HG02884 (cell line): ENCODE measurements at regions not wholly inside any gene's neighbourhood (a gene's known extent, or its start where the extent isn't known, plus 50 kb on each side); places are given as distances from the start of the nearest gene placed in this dataset.

ENCODE experiments used
- ATAC-seq: cut with Tn5 transposase; IDR thresholded peaks from one replicate; pipeline ENCODE4 v1.9.1; 2021; ENCODE audit warnings: mild to moderate bottlenecking, moderate library complexity; ENCODE audit not compliant: unreplicated experiment

- ATAC-seq: no peak
These were observed 280.9 kb downstream of the RPRM start for GRCh38 chr2:153197402-153198386.

DNA sequence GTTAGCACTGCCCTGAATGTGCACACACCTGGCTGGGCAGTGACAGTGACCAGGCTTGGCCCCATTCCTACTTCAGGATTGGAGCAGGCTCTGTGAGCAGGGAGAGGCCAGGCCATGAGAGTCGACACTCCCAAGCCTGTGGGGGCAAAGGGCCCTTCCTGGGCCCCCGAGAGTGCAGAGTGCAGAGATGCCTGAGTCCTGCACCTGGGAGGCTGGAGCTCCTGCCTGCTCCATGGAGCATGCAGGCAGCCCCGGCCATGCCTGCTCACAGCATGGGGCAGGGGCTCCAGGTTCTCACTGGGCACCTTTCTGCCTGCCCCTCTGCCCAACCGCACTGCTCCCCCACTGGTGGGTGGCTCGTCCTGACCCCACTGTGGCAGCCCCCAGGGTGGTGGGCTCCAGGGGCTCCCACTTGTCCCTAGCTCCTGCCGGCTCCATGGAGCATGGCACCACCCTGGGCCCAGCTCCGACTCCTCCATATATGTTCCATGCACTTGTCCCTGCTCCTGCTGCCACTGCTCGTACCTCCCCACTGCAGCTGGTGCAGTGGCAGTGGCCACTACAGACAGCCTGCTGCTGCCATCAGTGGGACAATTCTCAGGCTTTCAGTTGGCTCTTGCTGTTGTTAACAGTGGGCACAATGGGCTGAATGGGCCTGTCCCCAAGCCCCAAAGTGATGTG, 282.0 kb downstream of the RPRM start:
- ATAC-seq: no peak

GRCh38 chr2:153195342-153195741, 283.2 kb downstream of the RPRM start:
- ATAC-seq: no peak

GRCh38 chr2:153189091-153189888, 289.3 kb downstream of the RPRM start:
- no peak for ATAC-seq

DNA sequence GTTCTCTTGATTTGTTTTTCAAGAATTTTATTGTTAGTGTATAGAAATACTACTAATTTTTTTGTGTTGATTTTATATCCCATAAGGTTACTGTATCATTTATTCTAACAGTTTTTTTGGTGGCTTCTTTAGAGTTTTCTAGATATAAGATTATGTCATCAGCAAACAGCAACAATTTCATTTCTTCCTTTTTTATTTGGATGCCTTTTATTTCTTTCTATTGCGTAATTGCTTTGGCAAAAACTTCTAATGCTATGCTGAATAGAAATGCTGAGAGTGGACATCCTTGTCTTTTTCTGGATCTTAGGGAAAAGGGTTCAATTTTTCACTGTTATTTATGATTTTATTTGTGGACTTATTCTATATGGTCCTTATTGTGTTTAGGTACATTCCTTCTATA, 298.8 kb downstream of the RPRM start:
- no peak for ATAC-seq

DNA sequence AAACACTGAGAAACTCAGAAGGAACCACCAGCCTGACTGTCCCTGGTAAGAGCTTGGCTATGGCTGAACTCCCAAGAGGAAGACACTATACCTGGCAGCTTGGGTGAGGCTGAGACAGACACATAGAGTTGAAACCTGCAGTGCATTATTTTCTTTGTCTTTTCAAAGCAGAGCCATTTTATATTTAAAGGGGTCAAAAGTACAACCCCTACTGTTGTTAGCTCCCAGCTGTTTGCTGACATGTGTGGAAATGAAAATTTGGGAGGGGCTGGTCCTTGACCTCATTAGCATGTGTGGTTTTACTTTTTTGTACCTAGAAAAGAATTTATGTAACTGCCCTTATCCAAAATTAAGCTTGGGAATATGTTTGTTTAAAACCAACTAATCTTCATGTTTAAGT, 309.0 kb downstream of the RPRM start:
- no peak for ATAC-seq

DNA sequence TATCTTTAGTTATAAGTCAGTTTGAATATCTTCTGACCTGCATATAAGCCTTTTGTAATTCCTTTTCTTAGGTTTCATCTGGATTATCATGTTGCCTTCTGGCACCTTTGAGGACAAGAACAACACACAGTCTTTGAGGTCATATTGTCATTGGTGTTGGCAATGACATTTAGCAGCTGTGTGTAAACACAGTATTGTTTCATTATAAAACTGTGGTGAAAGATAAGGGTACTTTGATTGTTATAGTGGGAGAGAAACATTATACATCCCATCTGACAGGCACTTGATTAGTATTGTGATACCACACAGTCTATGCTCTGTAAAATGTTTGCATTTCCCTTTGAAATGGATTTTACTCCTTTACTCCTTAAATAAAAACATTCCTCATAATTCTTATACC, 313.5 kb downstream of the RPRM start:
- ATAC-seq: no peak

GRCh38 chr2:153163055-153163454, 315.5 kb downstream of the RPRM start:
- ATAC-seq: no peak

GRCh38 chr2:153156743-153157142, 321.8 kb downstream of the RPRM start:
- no peak for ATAC-seq

DNA sequence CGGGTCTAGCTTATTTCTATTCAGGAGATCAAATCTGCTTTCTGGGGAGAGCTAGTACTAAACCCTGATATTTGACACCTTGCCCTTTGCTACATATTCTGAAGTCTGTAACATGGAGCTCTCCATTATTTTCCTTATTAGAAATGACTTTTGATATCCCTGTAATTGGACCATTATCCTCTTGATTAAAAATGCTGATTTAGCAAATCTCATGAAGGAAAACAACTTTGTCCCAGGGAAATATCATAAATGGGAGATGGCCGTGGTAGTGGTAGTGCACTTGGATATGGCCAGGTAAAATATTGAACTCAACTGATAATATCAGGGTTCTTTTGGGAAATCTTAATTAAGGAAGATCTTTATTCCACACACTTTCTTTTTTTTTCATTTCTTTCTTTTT, 326.5 kb downstream of the RPRM start:
- ATAC-seq: no peak

GRCh38 chr2:153145470-153145978, 333.0 kb downstream of the RPRM start:
- ATAC-seq: no peak

DNA sequence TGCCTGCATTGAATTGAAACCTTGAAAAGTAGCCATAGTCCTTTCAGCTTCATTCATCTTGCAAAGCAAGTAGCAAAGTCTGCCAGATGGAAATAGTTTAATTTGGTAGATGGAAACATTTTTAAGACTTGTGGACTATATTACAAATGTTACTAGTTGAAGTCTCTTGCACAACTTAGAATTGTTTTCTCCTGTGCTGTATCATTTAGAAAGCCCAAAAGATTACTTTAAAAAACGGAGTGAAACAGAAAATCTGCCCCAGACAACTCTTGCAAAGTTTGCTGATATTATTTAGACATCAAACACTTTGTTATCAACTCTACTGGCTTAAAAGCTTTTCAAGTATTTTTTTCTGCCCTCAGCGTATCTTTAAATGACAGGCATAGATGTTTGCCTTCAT, 335.0 kb downstream of the RPRM start:
- ATAC-seq: no peak

GRCh38 chr2:153140498-153140897, 338.1 kb downstream of the RPRM start:
- no peak for ATAC-seq

- ATAC-seq: no peak
These were observed 339.7 kb downstream of the RPRM start for GRCh38 chr2:153138651-153139375.

- ATAC-seq: no peak
These were observed 342.3 kb downstream of the RPRM start for GRCh38 chr2:153136216-153136615.

DNA sequence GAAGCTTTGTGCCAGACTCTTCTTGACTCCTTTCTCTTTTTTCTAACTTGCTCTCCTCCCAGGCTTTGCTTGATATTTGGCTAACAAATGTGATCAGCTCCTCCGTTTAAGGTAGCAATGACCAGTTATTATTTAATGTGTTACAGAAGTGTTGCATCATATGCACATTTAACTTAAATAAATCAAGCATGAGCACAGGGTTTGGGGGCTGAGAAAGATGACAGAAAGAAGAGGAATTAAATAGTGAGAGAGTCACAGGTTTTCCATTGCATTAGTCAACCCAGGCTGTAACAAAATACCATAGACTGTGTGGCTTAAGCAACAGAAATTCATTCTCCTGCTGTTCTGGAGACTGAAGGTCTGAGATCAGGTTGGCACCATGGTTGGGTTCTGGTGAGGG, 343.8 kb downstream of the RPRM start:
- ATAC-seq: no peak

DNA sequence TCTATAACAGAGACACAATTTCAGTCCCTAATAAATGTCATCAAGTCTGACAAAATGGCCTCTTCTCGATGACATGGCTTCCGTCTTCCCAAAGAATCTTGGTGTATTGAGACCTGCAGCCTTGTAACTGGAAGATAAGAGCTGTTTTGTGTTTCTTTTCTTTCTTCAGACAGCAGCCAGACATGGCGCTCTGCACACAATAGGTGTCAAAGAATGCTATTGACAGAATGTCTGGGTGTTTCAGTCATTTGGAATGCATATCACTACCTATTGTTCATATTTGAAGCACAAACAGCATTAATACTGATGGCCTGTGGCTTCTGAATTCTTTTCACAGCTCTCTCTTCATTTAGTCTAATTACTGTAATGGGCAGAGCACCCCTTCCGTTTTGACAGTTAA, 344.8 kb downstream of the RPRM start:
- ATAC-seq: no peak

GRCh38 chr2:153132418-153132817, 346.1 kb downstream of the RPRM start:
- ATAC-seq: no peak

GRCh38 chr2:153115141-153115540, 363.4 kb downstream of the RPRM start:
- no peak for ATAC-seq

GRCh38 chr2:153110486-153110885, 368.1 kb downstream of the RPRM start:
- ATAC-seq: no peak
